Glomerular endothelial cell (primary cell): ENCODE measurements at regions not wholly inside any gene's neighbourhood (a gene's known extent, or its start where the extent isn't known, plus 50 kb on each side); places are given as distances from the start of the nearest gene placed in this dataset.

Source experiments
- DNase-seq: peaks from one replicate; pipeline ENCODE4 v3.0.0-alpha.2; 2011; ENCODE audit warnings: low read depth, low spot score; ENCODE audit errors: extremely low read depth

- no peak for DNase-seq
Observed at GRCh38 chr15:46682969-46683791, 1034.1 kb upstream of the SEMA6D start.

GRCh38 chr15:46685096-46685495 is 1032.2 kb upstream of the SEMA6D start:
- DNase-seq: no peak

GRCh38 chr15:46685681-46686080 is 1031.6 kb upstream of the SEMA6D start:
- DNase-seq: no peak

GRCh38 chr15:46696281-46696680 is 1021.0 kb upstream of the SEMA6D start:
- DNase-seq: no peak

GRCh38 chr15:46701346-46701745 is 1016.0 kb upstream of the SEMA6D start:
- DNase-seq: no peak

GRCh38 chr15:46701896-46702295 is 1015.4 kb upstream of the SEMA6D start:
- no peak for DNase-seq

GRCh38 chr15:46703020-46703861 is 1014.1 kb upstream of the SEMA6D start:
- no peak for DNase-seq

- DNase-seq: no peak
Observed at GRCh38 chr15:46703871-46704637, 1013.3 kb upstream of the SEMA6D start.

GRCh38 chr15:46707452-46707851 is 1009.9 kb upstream of the SEMA6D start:
- DNase-seq: no peak

GRCh38 chr15:46708226-46708625 is 1009.1 kb upstream of the SEMA6D start:
- no peak for DNase-seq

GRCh38 chr15:46709460-46710083 is 1007.7 kb upstream of the SEMA6D start:
- DNase-seq: no peak

- no peak for DNase-seq
Observed at GRCh38 chr15:46710401-46710960, 1006.8 kb upstream of the SEMA6D start.

GRCh38 chr15:46713045-46713444 is 1004.3 kb upstream of the SEMA6D start:
- no peak for DNase-seq

GRCh38 chr15:46714950-46715349 is 1002.4 kb upstream of the SEMA6D start:
- no peak for DNase-seq

GRCh38 chr15:46723308-46723707 is 994.0 kb upstream of the SEMA6D start:
- DNase-seq: no peak

- no peak for DNase-seq
Observed at GRCh38 chr15:46732060-46732459, 985.2 kb upstream of the SEMA6D start.

GRCh38 chr15:46735115-46735514 is 982.2 kb upstream of the SEMA6D start:
- no peak for DNase-seq

GRCh38 chr15:46751303-46751702 is 966.0 kb upstream of the SEMA6D start:
- DNase-seq: no peak

GRCh38 chr15:46753946-46754345 is 963.4 kb upstream of the SEMA6D start:
- no peak for DNase-seq

GRCh38 chr15:46763091-46763490 is 954.2 kb upstream of the SEMA6D start:
- no peak for DNase-seq
